Stimulated activated memory B cell treated with anti-CD40 and anti-IgM and Interleukin-4, amounts not matched to agents 10 μg/mL and 1 μg/mL and 100 μg/mL, for 72 hours (primary cell): ENCODE measurements at regions not wholly inside any gene's neighbourhood (a gene's known extent, or its start where the extent isn't known, plus 50 kb on each side); places are given as distances from the start of the nearest gene placed in this dataset.

Experiments
- ATAC-seq: fragments of 150-1000 bp; cut with Tn5 transposase; 2 replicates; pipeline ENCODE4 v1.10.0; 2021
- H3K27ac Mint-ChIP-seq: one replicate; pipeline ENCODE4 v1.8.0; 2022; ENCODE audit warnings: mild to moderate bottlenecking, mixed read lengths
- H3K27me3 Mint-ChIP-seq: one replicate; pipeline ENCODE4 v1.8.0; 2022; ENCODE audit warnings: mixed read lengths
- H3K36me3 Mint-ChIP-seq: one replicate; pipeline ENCODE4 v1.8.0; 2022; ENCODE audit warnings: mixed read lengths
- H3K4me1 Mint-ChIP-seq: one replicate; pipeline ENCODE4 v1.8.0; 2022; ENCODE audit warnings: mixed read lengths
- H3K4me3 Mint-ChIP-seq: one replicate; pipeline ENCODE4 v1.8.0; 2022; ENCODE audit warnings: mild to moderate bottlenecking, moderate library complexity, mixed read lengths
- H3K9me3 Mint-ChIP-seq: one replicate; pipeline ENCODE4 v1.8.0; 2022; ENCODE audit warnings: mixed read lengths

GRCh38 chr1:239779962-239780361 lies 311.7 kb upstream of the FMN2 start:
- H3K4me3 Mint-ChIP-seq = no peak overlapping the region
- ATAC-seq = no peak
- H3K4me1 Mint-ChIP-seq = no peaks in the 10 kb centered on the region
- no peak overlapping the region for H3K27ac Mint-ChIP-seq
- peaks cover 11% of the 10 kb centered on the region for H3K9me3 Mint-ChIP-seq
- no peaks in the 10 kb centered on the region for H3K27me3 Mint-ChIP-seq
- H3K36me3 Mint-ChIP-seq = no peaks in the 10 kb centered on the region

- H3K36me3 Mint-ChIP-seq = no peaks in the 10 kb centered on the region
- H3K4me1 Mint-ChIP-seq = no peaks in the 10 kb centered on the region
- H3K27me3 Mint-ChIP-seq = no peaks in the 10 kb centered on the region
- no peak overlapping the region for H3K4me3 Mint-ChIP-seq
- no peak for ATAC-seq
- H3K9me3 Mint-ChIP-seq = peaks cover 13% of the 10 kb centered on the region
- H3K27ac Mint-ChIP-seq = no peak overlapping the region
These were observed 306.8 kb upstream of the FMN2 start for GRCh38 chr1:239784896-239785295.

GRCh38 chr1:239785576-239785975 lies 306.1 kb upstream of the FMN2 start:
- Mint-ChIP-seq H3K4me1 (no peaks in the 10 kb centered on the region), H3K27me3 (no peaks in the 10 kb centered on the region), H3K4me3 (no peak overlapping the region), H3K27ac (no peak overlapping the region), H3K36me3 (no peaks in the 10 kb centered on the region), H3K9me3 (peaks cover 16% of the 10 kb centered on the region)
- no peak for ATAC-seq

GRCh38 chr1:239786464-239786863 lies 305.2 kb upstream of the FMN2 start:
- no peak for ATAC-seq
- H3K4me1 Mint-ChIP-seq = no peaks in the 10 kb centered on the region
- no peak overlapping the region for H3K4me3 Mint-ChIP-seq
- peaks cover 14% of the 10 kb centered on the region for H3K9me3 Mint-ChIP-seq
- H3K36me3 Mint-ChIP-seq = no peaks in the 10 kb centered on the region
- no peaks in the 10 kb centered on the region for H3K27me3 Mint-ChIP-seq
- H3K27ac Mint-ChIP-seq = no peak overlapping the region

GRCh38 chr1:239792157-239792556 lies 299.5 kb upstream of the FMN2 start:
- no peak for ATAC-seq
- H3K27me3 Mint-ChIP-seq = no peaks in the 10 kb centered on the region
- H3K36me3 Mint-ChIP-seq = no peaks in the 10 kb centered on the region
- H3K9me3 Mint-ChIP-seq = peaks cover 9% of the 10 kb centered on the region
- no peak overlapping the region for H3K4me3 Mint-ChIP-seq
- no peak overlapping the region for H3K27ac Mint-ChIP-seq
- no peaks in the 10 kb centered on the region for H3K4me1 Mint-ChIP-seq

- Mint-ChIP-seq H3K27ac (no peak overlapping the region), H3K36me3 (no peaks in the 10 kb centered on the region), H3K4me1 (no peaks in the 10 kb centered on the region), H3K4me3 (no peak overlapping the region), H3K27me3 (no peaks in the 10 kb centered on the region), H3K9me3 (peaks cover under 1% of the 10 kb centered on the region)
- no peak for ATAC-seq
These were observed 296.4 kb upstream of the FMN2 start for GRCh38 chr1:239795304-239795703.

- ATAC-seq = no peak
- Mint-ChIP-seq H3K36me3 (no peaks in the 10 kb centered on the region), H3K9me3 (peaks cover under 1% of the 10 kb centered on the region), H3K4me3 (no peak overlapping the region), H3K4me1 (no peaks in the 10 kb centered on the region), H3K27me3 (no peaks in the 10 kb centered on the region), H3K27ac (no peak overlapping the region)
These were observed 292.1 kb upstream of the FMN2 start for GRCh38 chr1:239799617-239800016.

- ATAC-seq = no peak
- peaks cover 4% of the 10 kb centered on the region for H3K9me3 Mint-ChIP-seq
- no peaks in the 10 kb centered on the region for H3K4me1 Mint-ChIP-seq
- H3K27ac Mint-ChIP-seq = no peak overlapping the region
- no peaks in the 10 kb centered on the region for H3K27me3 Mint-ChIP-seq
- no peak overlapping the region for H3K4me3 Mint-ChIP-seq
- H3K36me3 Mint-ChIP-seq = no peaks in the 10 kb centered on the region
These were observed 290.8 kb upstream of the FMN2 start for GRCh38 chr1:239800861-239801260.

GRCh38 chr1:239802275-239802674 lies 289.4 kb upstream of the FMN2 start:
- Mint-ChIP-seq H3K27ac (no peak overlapping the region), H3K4me3 (no peak overlapping the region), H3K27me3 (no peaks in the 10 kb centered on the region), H3K4me1 (no peaks in the 10 kb centered on the region), H3K36me3 (no peaks in the 10 kb centered on the region), H3K9me3 (peaks cover 4% of the 10 kb centered on the region)
- ATAC-seq = no peak

- no peaks in the 10 kb centered on the region for H3K36me3 Mint-ChIP-seq
- no peak overlapping the region for H3K4me3 Mint-ChIP-seq
- ATAC-seq = no peak
- no peaks in the 10 kb centered on the region for H3K27me3 Mint-ChIP-seq
- H3K27ac Mint-ChIP-seq = no peak overlapping the region
- H3K9me3 Mint-ChIP-seq = peaks cover 4% of the 10 kb centered on the region
- no peaks in the 10 kb centered on the region for H3K4me1 Mint-ChIP-seq
These were observed 287.9 kb upstream of the FMN2 start for GRCh38 chr1:239803781-239804180.

GRCh38 chr1:239804266-239804665 lies 287.4 kb upstream of the FMN2 start:
- Mint-ChIP-seq H3K36me3 (no peaks in the 10 kb centered on the region), H3K9me3 (peaks cover 5% of the 10 kb centered on the region), H3K27ac (no peak overlapping the region), H3K4me1 (no peaks in the 10 kb centered on the region), H3K27me3 (no peaks in the 10 kb centered on the region), H3K4me3 (no peak overlapping the region)
- ATAC-seq = no peak

GRCh38 chr1:239805042-239805441 lies 286.6 kb upstream of the FMN2 start:
- ATAC-seq = no peak
- no peaks in the 10 kb centered on the region for H3K27me3 Mint-ChIP-seq
- no peaks in the 10 kb centered on the region for H3K36me3 Mint-ChIP-seq
- no peaks in the 10 kb centered on the region for H3K4me1 Mint-ChIP-seq
- no peak overlapping the region for H3K27ac Mint-ChIP-seq
- peaks cover 6% of the 10 kb centered on the region for H3K9me3 Mint-ChIP-seq
- H3K4me3 Mint-ChIP-seq = no peak overlapping the region

- H3K4me3 Mint-ChIP-seq = no peak overlapping the region
These were observed 285.6 kb upstream of the FMN2 start for GRCh38 chr1:239805851-239806772.

GRCh38 chr1:239806897-239807296 lies 284.8 kb upstream of the FMN2 start:
- no peak for ATAC-seq
- Mint-ChIP-seq H3K4me1 (no peaks in the 10 kb centered on the region), H3K27ac (no peak overlapping the region), H3K36me3 (no peaks in the 10 kb centered on the region), H3K4me3 (no peak overlapping the region), H3K27me3 (no peaks in the 10 kb centered on the region), H3K9me3 (peaks cover 6% of the 10 kb centered on the region)

More at GRCh38 chr1:239805851-239806772, 285.6 kb upstream of the FMN2 start:
- ATAC-seq = no peak
- H3K27ac Mint-ChIP-seq = no peak overlapping the region
- H3K36me3 Mint-ChIP-seq = no peaks in the 10 kb centered on the region
- no peaks in the 10 kb centered on the region for H3K27me3 Mint-ChIP-seq
- H3K4me1 Mint-ChIP-seq = no peaks in the 10 kb centered on the region
- peaks cover 6% of the 10 kb centered on the region for H3K9me3 Mint-ChIP-seq

- Mint-ChIP-seq H3K27me3 (no peaks in the 10 kb centered on the region), H3K27ac (no peak overlapping the region), H3K4me1 (no peaks in the 10 kb centered on the region), H3K36me3 (no peaks in the 10 kb centered on the region), H3K9me3 (peaks cover 6% of the 10 kb centered on the region), H3K4me3 (no peak overlapping the region)
- no peak for ATAC-seq
These were observed 284.3 kb upstream of the FMN2 start for GRCh38 chr1:239807361-239807760.

GRCh38 chr1:239810061-239810481 lies 281.6 kb upstream of the FMN2 start:
- ATAC-seq = no peak
- no peaks in the 10 kb centered on the region for H3K27me3 Mint-ChIP-seq
- H3K27ac Mint-ChIP-seq = no peak overlapping the region
- H3K36me3 Mint-ChIP-seq = no peaks in the 10 kb centered on the region
- no peak overlapping the region for H3K4me3 Mint-ChIP-seq
- peaks cover 3% of the 10 kb centered on the region for H3K9me3 Mint-ChIP-seq
- H3K4me1 Mint-ChIP-seq = no peaks in the 10 kb centered on the region
